ENCODE measurements at regions not wholly inside any gene's neighbourhood (a gene's known extent, or its start where the extent isn't known, plus 50 kb on each side); places are given as distances from the start of the nearest gene placed in this dataset.

DNA sequence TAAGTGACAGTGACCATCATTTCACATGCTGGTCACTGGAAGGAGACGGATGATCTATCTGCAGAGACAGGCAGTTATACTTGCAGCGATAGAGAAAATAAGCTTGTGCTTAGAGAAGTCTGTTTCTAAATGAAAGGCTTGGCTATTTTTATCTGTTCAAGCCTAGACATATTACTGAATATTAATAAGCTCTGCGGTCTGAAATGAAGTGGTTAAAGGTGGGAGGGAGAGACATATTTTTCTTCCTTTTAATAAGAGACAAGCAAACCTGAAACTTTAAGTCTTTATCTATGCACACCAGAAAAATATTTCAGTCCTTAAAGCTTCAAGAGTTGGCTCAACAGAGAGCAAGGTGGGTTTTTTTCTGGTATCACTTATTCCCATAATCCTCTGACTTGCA lies 99.0 kb downstream of the CD200R1L start:
- H3K27ac ChIP-seq = no peak overlapping the region
- intact Hi-C loops (cut with DNase I) = no loop called here
- no peak overlapping the region for H3K4me3 ChIP-seq
- H3K4me1 ChIP-seq = no peaks in the 10 kb centered on the region
- no peak overlapping the region for H3K9ac ChIP-seq (ENCODE audit: low read depth in 2 of 2, low read length in 2 of 2)
- TF ChIP-seq, protein P1, sequence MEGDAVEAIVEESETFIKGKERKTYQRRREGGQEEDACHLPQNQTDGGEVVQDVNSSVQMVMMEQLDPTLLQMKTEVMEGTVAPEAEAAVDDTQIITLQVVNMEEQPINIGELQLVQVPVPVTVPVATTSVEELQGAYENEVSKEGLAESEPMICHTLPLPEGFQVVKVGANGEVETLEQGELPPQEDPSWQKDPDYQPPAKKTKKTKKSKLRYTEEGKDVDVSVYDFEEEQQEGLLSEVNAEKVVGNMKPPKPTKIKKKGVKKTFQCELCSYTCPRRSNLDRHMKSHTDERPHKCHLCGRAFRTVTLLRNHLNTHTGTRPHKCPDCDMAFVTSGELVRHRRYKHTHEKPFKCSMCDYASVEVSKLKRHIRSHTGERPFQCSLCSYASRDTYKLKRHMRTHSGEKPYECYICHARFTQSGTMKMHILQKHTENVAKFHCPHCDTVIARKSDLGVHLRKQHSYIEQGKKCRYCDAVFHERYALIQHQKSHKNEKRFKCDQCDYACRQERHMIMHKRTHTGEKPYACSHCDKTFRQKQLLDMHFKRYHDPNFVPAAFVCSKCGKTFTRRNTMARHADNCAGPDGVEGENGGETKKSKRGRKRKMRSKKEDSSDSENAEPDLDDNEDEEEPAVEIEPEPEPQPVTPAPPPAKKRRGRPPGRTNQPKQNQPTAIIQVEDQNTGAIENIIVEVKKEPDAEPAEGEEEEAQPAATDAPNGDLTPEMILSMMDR (IDR thresholded peaks at IDR 0.05) = no peak
- H3K36me3 ChIP-seq = no peaks in the 10 kb centered on the region
- no peaks in the 10 kb centered on the region for H3K9me3 ChIP-seq
- no peaks in the 10 kb centered on the region for H3K27me3 ChIP-seq
- no peak for DNase-seq

DNA sequence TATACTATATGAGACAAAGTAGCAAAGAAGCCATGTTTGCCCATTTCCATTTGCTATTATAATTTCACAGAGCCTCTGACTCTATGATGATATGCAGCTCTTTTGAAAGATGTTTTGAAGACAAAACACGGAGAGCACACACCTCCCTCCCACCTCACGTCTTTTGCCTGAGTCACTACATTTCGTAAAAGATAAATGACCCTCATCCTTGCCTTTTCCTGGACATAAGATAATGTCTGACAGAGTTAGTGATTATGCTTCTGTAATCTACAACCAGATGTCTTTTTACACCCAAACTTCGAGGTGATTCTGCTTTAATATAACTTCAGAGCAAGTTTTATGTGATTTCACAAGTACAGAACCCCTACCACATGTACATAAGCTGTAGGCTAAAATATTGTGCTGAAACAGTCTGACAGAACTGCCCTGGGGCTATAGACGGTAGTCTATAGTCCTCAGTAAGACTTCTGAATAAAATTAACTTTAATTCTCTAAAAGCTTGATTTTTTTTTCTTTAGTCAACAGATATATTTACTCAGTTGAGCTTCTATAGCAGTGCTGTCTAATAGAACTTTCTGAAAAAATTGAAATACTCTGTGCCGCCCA lies 99.9 kb downstream of the CD200R1L start:
- Histone ChIP-seq H3K9ac (ENCODE audit: low read depth in 2 of 2, low read length in 2 of 2) (no peak overlapping the region), H3K27me3 (no peaks in the 10 kb centered on the region), H3K36me3 (no peaks in the 10 kb centered on the region), H3K27ac (no peak overlapping the region), H3K4me1 (no peaks in the 10 kb centered on the region), H3K4me3 (no peak overlapping the region), H3K9me3 (no peaks in the 10 kb centered on the region)
- TF ChIP-seq, protein P1 (IDR thresholded peaks at IDR 0.05) = no peak
- intact Hi-C loops (cut with DNase I) = no loop called here
- DNase-seq = no peak

DNA sequence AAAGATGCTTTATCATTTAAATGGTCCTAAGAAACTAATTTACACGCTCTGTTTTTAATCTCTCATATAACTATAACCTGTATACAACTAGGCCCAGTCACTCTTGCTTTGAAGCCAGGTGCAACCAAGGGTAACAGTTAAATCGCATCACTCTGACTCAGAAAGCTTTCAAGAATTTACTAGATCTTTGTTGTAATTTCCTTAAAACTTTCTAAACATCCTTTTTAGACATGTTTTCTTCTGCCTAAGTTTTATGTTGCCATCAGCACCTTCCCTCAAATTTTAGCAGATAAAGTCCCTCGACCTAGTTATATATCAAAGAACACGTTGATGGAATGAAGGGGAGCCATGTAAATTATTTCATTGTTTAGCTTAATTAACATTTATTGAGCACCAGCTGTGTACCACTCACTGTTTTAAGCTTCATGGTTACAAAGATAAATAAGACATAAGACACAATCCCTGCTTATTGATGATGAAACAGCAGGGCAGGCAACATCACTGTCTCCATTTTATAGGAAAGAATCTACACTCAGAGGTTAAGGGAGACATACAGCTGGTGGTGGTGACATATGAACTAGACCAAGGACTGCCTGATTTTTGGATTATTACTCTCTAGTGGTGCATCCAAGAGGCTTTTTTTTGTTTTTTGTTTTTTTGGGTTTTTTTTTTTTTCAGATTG lies 101.0 kb downstream of the CD200R1L start:
- intact Hi-C loops (cut with DNase I) = no loop called here
- H3K4me3 ChIP-seq = no peak overlapping the region
- H3K9me3 ChIP-seq = no peaks in the 10 kb centered on the region
- H3K4me1 ChIP-seq = no peaks in the 10 kb centered on the region
- TF ChIP-seq, protein P1 (IDR thresholded peaks at IDR 0.05) = no peak
- no peak for DNase-seq
- no peaks in the 10 kb centered on the region for H3K27me3 ChIP-seq
- no peak overlapping the region for H3K9ac ChIP-seq (ENCODE audit: low read depth in 2 of 2, low read length in 2 of 2)
- no peaks in the 10 kb centered on the region for H3K36me3 ChIP-seq
- no peak overlapping the region for H3K27ac ChIP-seq

DNA sequence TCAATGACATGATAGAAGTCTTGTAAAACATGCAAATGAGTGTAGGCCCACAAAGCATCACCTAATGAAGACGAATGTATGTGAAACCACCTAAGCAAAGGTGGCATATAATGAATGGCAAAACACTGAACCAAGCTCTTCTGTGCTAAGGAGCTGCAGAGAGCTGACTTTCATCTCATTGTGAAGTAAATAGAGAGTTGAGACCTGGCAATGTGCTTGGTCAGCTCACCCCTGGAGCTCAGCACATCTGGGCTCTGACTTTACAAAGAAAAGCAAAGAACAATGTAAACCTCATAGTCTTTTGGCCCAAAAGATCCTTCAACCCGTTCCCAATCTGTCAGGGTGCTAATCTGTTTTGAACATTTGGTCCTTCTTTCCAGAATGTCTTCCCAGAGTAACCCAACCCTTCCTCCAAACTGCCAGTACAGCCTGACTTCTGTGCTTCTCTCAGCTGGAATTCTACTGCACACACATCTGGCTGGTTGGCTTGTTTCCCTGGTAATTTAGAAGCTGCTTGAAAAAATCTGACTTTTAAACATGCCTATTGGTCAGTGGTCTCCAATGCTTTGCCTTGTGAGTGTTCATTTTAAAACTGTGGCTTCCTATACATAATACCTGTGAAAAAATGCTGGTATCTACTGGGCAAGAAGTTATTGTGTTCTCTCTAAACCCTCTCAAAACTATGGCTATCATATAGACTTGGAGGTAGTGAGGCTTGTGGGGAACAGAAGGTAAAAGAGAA lies 101.7 kb downstream of the CD200R1L start:
- Histone ChIP-seq H3K9ac (ENCODE audit: low read depth in 2 of 2, low read length in 2 of 2) (no peak overlapping the region), H3K36me3 (no peaks in the 10 kb centered on the region), H3K4me1 (no peaks in the 10 kb centered on the region), H3K9me3 (no peaks in the 10 kb centered on the region), H3K4me3 (no peak overlapping the region), H3K27ac (no peak overlapping the region), H3K27me3 (no peaks in the 10 kb centered on the region)
- DNase-seq = no peak
- intact Hi-C loops (cut with DNase I) = no loop called here
- TF ChIP-seq, protein P1 (IDR thresholded peaks at IDR 0.05) = no peak

DNA sequence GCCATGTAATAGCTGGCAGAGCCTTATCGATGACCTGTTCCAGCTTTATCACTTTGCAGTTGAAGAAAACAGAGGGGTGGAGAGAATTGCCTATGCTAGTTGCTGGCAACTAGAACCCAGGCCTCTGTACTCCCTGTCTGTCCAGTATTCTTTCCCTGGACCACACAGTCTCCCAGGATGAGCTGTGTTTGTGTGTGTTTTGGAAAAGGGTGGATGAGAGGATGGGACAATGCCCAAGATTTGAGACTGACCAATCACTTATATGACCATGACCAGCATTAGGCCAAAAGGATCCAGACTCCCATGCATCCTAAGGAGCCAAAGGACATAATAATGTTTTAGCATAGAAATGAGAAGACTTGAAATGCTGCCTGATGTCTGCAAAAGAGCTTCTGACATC lies 102.6 kb downstream of the CD200R1L start:
- Histone ChIP-seq H3K9me3 (no peaks in the 10 kb centered on the region), H3K9ac (ENCODE audit: low read depth in 2 of 2, low read length in 2 of 2) (no peak overlapping the region), H3K27ac (no peak overlapping the region), H3K27me3 (no peaks in the 10 kb centered on the region), H3K36me3 (no peaks in the 10 kb centered on the region), H3K4me1 (no peaks in the 10 kb centered on the region), H3K4me3 (no peak overlapping the region)
- TF ChIP-seq, protein P1 (IDR thresholded peaks at IDR 0.05) = no peak
- DNase-seq = no peak
- intact Hi-C loops (cut with DNase I) = no loop called here

Measured in colonic mucosa (tissue), 4 donors.